ENCODE measurements at regions not wholly inside any gene's neighbourhood (a gene's known extent, or its start where the extent isn't known, plus 50 kb on each side); places are given as distances from the start of the nearest gene placed in this dataset.

DNA sequence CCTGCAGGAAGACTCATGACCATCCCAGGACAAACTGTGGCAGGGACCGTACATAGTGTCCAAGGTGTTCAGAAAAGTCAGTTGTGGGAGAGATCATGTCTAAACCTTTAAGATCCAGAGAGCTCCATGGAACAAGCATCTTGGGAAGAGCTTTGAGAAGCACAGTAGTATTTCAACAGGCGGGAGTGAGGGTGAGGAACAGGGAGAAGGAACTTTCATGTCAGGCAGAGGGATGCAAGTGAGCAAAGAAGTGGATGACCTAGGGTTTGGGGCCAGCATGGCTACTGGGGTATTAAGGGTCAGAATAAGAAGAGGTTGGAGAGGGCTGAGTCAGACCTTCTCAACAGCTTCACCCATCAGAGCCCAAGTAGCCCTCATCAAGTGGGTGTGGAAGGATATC lies 147.9 kb upstream of the ETV3 start:
- TF ChIP-seq ZBTB33 (IDR thresholded peaks at IDR 0.05; ENCODE audit: extremely low read depth, insufficient replicate concordance, low read length): no peak
- no peak for TF ChIP-seq SP1 (IDR thresholded peaks at IDR 0.05; ENCODE audit: low read depth)
- TF ChIP-seq, protein P1, sequence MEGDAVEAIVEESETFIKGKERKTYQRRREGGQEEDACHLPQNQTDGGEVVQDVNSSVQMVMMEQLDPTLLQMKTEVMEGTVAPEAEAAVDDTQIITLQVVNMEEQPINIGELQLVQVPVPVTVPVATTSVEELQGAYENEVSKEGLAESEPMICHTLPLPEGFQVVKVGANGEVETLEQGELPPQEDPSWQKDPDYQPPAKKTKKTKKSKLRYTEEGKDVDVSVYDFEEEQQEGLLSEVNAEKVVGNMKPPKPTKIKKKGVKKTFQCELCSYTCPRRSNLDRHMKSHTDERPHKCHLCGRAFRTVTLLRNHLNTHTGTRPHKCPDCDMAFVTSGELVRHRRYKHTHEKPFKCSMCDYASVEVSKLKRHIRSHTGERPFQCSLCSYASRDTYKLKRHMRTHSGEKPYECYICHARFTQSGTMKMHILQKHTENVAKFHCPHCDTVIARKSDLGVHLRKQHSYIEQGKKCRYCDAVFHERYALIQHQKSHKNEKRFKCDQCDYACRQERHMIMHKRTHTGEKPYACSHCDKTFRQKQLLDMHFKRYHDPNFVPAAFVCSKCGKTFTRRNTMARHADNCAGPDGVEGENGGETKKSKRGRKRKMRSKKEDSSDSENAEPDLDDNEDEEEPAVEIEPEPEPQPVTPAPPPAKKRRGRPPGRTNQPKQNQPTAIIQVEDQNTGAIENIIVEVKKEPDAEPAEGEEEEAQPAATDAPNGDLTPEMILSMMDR (IDR thresholded peaks at IDR 0.05 in 2 of 3, conservative IDR thresholded peaks at IDR 0.05 in 1 of 3; ENCODE audit: borderline replicate concordance in 1 of 3, insufficient read depth in 1 of 3, low read depth in 2 of 3, low read length in 2 of 3): no peak
- TF ChIP-seq TCF7L2 (IDR thresholded peaks at IDR 0.05; ENCODE audit: borderline replicate concordance, extremely low read depth, insufficient read depth, insufficient read length): no peak
- no peak for TF ChIP-seq ZNF274 (IDR thresholded peaks at IDR 0.05; ENCODE audit: low read depth, low read length)
- no peak for TF ChIP-seq EZH2phosphoT487 (IDR thresholded peaks at IDR 0.05; ENCODE audit: borderline replicate concordance)
- TF ChIP-seq POLR2A (IDR thresholded peaks at IDR 0.05; ENCODE audit: borderline replicate concordance, extremely low read depth, insufficient read depth, insufficient read length): no peak
